ENCODE measurements at regions not wholly inside any gene's neighbourhood (a gene's known extent, or its start where the extent isn't known, plus 50 kb on each side); places are given as distances from the start of the nearest gene placed in this dataset.

GRCh38 chr3:102017784-102018183, 168.5 kb downstream of the NFKBIZ start:
- Histone ChIP-seq H2BK5ac (ENCODE audit: low read depth, low read length, poor library complexity, severe bottlenecking) (no peak overlapping the region), H3K4ac (ENCODE audit: low read depth in 1 of 2, low read length in 2 of 2) (no peak overlapping the region), H3K23ac (ENCODE audit: low read length in 2 of 2) (no peak overlapping the region), H3K27me3 (ENCODE audit: control insufficient read depth in 1 of 2, insufficient read depth in 1 of 2, low read length in 2 of 2) (no peaks in the 10 kb centered on the region), H2BK12ac (ENCODE audit: low read length in 2 of 2) (no peak overlapping the region), H3K9ac (ENCODE audit: low read length) (no peak overlapping the region), H3K9me3 (ENCODE audit: control insufficient read depth, low read length) (no peaks in the 10 kb centered on the region), H3K79me1 (replicated peaks; ENCODE audit: low read length, poor library complexity, severe bottlenecking) (no peaks in the 10 kb centered on the region), H2BK15ac (ENCODE audit: low read depth, poor library complexity, severe bottlenecking) (no peak overlapping the region), H2AFZ (ENCODE audit: low read depth, low read length) (no peak overlapping the region), H3K36me3 (ENCODE audit: control insufficient read depth in 1 of 2, insufficient read depth in 2 of 2, low read depth in 1 of 2, low read length in 2 of 2) (no peaks in the 10 kb centered on the region), H2AK5ac (ENCODE audit: low read length, severe bottlenecking) (no peak overlapping the region), H2BK120ac (ENCODE audit: low read depth, low read length) (no peak overlapping the region), H3K27ac (ENCODE audit: low read length, poor library complexity, severe bottlenecking) (no peak overlapping the region), H3K4me2 (ENCODE audit: low read length, poor library complexity, severe bottlenecking) (no peak overlapping the region), H3K4me1 (ENCODE audit: control insufficient read depth, insufficient read depth, low read depth, low read length) (no peaks in the 10 kb centered on the region), H3K18ac (ENCODE audit: low read depth in 1 of 2, low read length in 2 of 2) (no peak overlapping the region), H3K4me3 (ENCODE audit: insufficient read depth in 1 of 2, low read depth in 1 of 2, low read length in 2 of 2) (no peak overlapping the region), H3K14ac (ENCODE audit: low read length in 2 of 2) (no peak overlapping the region), H4K91ac (ENCODE audit: low read length) (no peak overlapping the region), H4K8ac (ENCODE audit: low read length) (no peak overlapping the region)
- no CpG with 5 or more reads among the region's 2 CpGs for WGBS
- DNase-seq, result no peak

DNA sequence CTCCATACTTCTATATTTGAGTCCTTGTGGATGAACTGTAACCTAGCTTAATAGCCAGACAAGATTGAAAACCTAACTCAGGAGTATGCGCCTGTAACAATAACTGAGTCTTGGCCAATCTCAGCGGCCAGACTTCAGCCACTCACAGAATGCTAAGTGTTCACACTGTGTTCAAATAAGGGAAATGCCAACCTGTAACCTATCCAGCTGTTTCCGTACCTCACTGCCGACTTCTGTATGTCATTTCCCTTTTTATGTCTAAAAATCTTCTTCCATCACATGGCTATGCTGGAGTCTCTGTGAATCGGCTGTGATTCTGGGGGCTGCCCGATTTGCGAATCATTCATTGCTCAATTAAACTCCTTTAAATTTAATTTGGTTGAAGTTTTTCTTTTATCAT, 169.2 kb downstream of the NFKBIZ start:
- Histone ChIP-seq H4K8ac (ENCODE audit: low read length) (no peak overlapping the region), H2BK15ac (ENCODE audit: low read depth, poor library complexity, severe bottlenecking) (no peak overlapping the region), H2AFZ (ENCODE audit: low read depth, low read length) (no peak overlapping the region), H3K4ac (ENCODE audit: low read depth in 1 of 2, low read length in 2 of 2) (no peak overlapping the region), H2BK12ac (ENCODE audit: low read length in 2 of 2) (no peak overlapping the region), H2BK120ac (ENCODE audit: low read depth, low read length) (no peak overlapping the region), H3K79me1 (replicated peaks; ENCODE audit: low read length, poor library complexity, severe bottlenecking) (no peaks in the 10 kb centered on the region), H3K27ac (ENCODE audit: low read length, poor library complexity, severe bottlenecking) (no peak overlapping the region), H3K23ac (ENCODE audit: low read length in 2 of 2) (no peak overlapping the region), H3K4me2 (ENCODE audit: low read length, poor library complexity, severe bottlenecking) (no peak overlapping the region), H2BK5ac (ENCODE audit: low read depth, low read length, poor library complexity, severe bottlenecking) (no peak overlapping the region), H3K14ac (ENCODE audit: low read length in 2 of 2) (no peak overlapping the region), H3K9me3 (ENCODE audit: control insufficient read depth, low read length) (no peaks in the 10 kb centered on the region), H3K27me3 (ENCODE audit: control insufficient read depth in 1 of 2, insufficient read depth in 1 of 2, low read length in 2 of 2) (no peaks in the 10 kb centered on the region), H3K4me3 (ENCODE audit: insufficient read depth in 1 of 2, low read depth in 1 of 2, low read length in 2 of 2) (no peak overlapping the region), H2AK5ac (ENCODE audit: low read length, severe bottlenecking) (no peak overlapping the region), H3K18ac (ENCODE audit: low read depth in 1 of 2, low read length in 2 of 2) (no peak overlapping the region), H4K91ac (ENCODE audit: low read length) (no peak overlapping the region), H3K36me3 (ENCODE audit: control insufficient read depth in 1 of 2, insufficient read depth in 2 of 2, low read depth in 1 of 2, low read length in 2 of 2) (no peaks in the 10 kb centered on the region), H3K4me1 (ENCODE audit: control insufficient read depth, insufficient read depth, low read depth, low read length) (no peaks in the 10 kb centered on the region), H3K9ac (ENCODE audit: low read length) (no peak overlapping the region)
- 98% methylated on average over 4 of the region's 7 CpGs for WGBS
- DNase-seq, result no peak

DNA sequence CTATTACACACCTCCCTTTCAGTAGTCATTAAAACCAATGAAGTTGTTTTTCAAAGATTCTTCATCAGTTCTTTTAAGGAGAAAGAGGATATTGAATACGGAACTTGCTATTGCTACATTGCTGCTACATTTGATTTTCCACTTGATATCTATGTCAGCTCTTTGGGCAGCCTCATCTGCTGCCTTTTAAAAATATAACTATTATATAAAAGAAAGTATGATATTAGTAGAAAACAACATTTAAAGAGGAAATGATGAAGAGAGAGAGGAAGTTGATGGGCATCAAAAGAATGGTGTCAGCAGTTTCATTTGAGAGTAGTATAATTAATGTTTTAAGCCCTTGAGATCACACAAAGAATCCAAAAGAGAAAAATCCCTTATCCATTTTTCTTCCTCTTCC, 171.4 kb downstream of the NFKBIZ start:
- H3K9me3 ChIP-seq (ENCODE audit: control insufficient read depth, low read length), result no peaks in the 10 kb centered on the region
- no peaks in the 10 kb centered on the region for H3K4me1 ChIP-seq (ENCODE audit: control insufficient read depth, insufficient read depth, low read depth, low read length)
- H3K27ac ChIP-seq (ENCODE audit: low read length, poor library complexity, severe bottlenecking), result no peak overlapping the region
- H3K36me3 ChIP-seq (ENCODE audit: control insufficient read depth in 1 of 2, insufficient read depth in 2 of 2, low read depth in 1 of 2, low read length in 2 of 2), result no peaks in the 10 kb centered on the region
- WGBS, result no CpG with 5 or more reads among the region's 1 CpG
- no peak overlapping the region for H2AK5ac ChIP-seq (ENCODE audit: low read length, severe bottlenecking)
- no peak overlapping the region for H2BK5ac ChIP-seq (ENCODE audit: low read depth, low read length, poor library complexity, severe bottlenecking)
- no peak overlapping the region for H4K91ac ChIP-seq (ENCODE audit: low read length)
- no peak overlapping the region for H2BK15ac ChIP-seq (ENCODE audit: low read depth, poor library complexity, severe bottlenecking)
- no peak overlapping the region for H2BK120ac ChIP-seq (ENCODE audit: low read depth, low read length)
- no peak overlapping the region for H3K4me2 ChIP-seq (ENCODE audit: low read length, poor library complexity, severe bottlenecking)
- H3K14ac ChIP-seq (ENCODE audit: low read length in 2 of 2), result no peak overlapping the region
- no peak for DNase-seq
- H3K4me3 ChIP-seq (ENCODE audit: insufficient read depth in 1 of 2, low read depth in 1 of 2, low read length in 2 of 2), result no peak overlapping the region
- no peak overlapping the region for H2AFZ ChIP-seq (ENCODE audit: low read depth, low read length)
- H3K23ac ChIP-seq (ENCODE audit: low read length in 2 of 2), result no peak overlapping the region
- no peak overlapping the region for H2BK12ac ChIP-seq (ENCODE audit: low read length in 2 of 2)
- H3K9ac ChIP-seq (ENCODE audit: low read length), result no peak overlapping the region
- H3K79me1 ChIP-seq (replicated peaks; ENCODE audit: low read length, poor library complexity, severe bottlenecking), result no peaks in the 10 kb centered on the region
- H3K18ac ChIP-seq (ENCODE audit: low read depth in 1 of 2, low read length in 2 of 2), result no peak overlapping the region
- no peak overlapping the region for H3K4ac ChIP-seq (ENCODE audit: low read depth in 1 of 2, low read length in 2 of 2)
- no peaks in the 10 kb centered on the region for H3K27me3 ChIP-seq (ENCODE audit: control insufficient read depth in 1 of 2, insufficient read depth in 1 of 2, low read length in 2 of 2)
- no peak overlapping the region for H4K8ac ChIP-seq (ENCODE audit: low read length)

DNA sequence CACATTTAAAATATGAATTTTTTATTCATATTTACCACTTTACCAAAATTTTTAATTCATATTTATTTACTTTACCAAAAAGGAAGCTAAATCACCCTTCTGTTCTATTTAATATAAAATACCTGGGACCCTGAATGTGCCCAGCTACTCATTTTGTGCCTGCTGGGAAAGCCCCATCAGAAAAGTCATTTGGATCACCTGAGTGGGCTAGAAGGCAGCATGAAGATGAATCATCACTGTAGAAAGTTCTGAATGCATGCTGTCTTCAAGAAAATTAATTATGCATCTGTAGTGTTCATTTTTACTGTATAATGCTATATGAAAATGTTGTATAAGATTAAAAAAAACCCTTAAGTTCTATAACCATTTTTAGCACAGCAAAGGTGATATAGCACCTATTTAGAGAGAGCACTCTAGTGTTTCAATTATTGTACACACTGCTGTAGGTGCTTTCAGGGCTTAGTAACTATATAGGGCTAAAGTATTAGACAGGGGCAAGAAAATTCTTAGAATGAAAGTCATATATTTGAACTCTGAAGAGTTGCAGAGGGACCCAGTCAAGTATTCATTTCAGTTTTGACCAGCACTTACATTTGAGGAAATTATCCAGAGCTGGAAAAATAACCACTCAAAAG, 175.1 kb downstream of the NFKBIZ start:
- Histone ChIP-seq H2BK12ac (ENCODE audit: low read length in 2 of 2) (no peak overlapping the region), H3K14ac (ENCODE audit: low read length in 2 of 2) (no peak overlapping the region), H3K18ac (ENCODE audit: low read depth in 1 of 2, low read length in 2 of 2) (no peak overlapping the region), H3K4me3 (ENCODE audit: insufficient read depth in 1 of 2, low read depth in 1 of 2, low read length in 2 of 2) (no peak overlapping the region), H3K4ac (ENCODE audit: low read depth in 1 of 2, low read length in 2 of 2) (no peak overlapping the region), H2AK5ac (ENCODE audit: low read length, severe bottlenecking) (no peak overlapping the region), H2BK120ac (ENCODE audit: low read depth, low read length) (no peak overlapping the region), H3K27me3 (ENCODE audit: control insufficient read depth in 1 of 2, insufficient read depth in 1 of 2, low read length in 2 of 2) (no peaks in the 10 kb centered on the region), H4K91ac (ENCODE audit: low read length) (no peak overlapping the region), H4K8ac (ENCODE audit: low read length) (no peak overlapping the region), H3K9me3 (ENCODE audit: control insufficient read depth, low read length) (no peaks in the 10 kb centered on the region), H2BK15ac (ENCODE audit: low read depth, poor library complexity, severe bottlenecking) (no peak overlapping the region), H3K4me2 (ENCODE audit: low read length, poor library complexity, severe bottlenecking) (no peak overlapping the region), H3K36me3 (ENCODE audit: control insufficient read depth in 1 of 2, insufficient read depth in 2 of 2, low read depth in 1 of 2, low read length in 2 of 2) (no peaks in the 10 kb centered on the region), H3K23ac (ENCODE audit: low read length in 2 of 2) (no peak overlapping the region), H3K79me1 (replicated peaks; ENCODE audit: low read length, poor library complexity, severe bottlenecking) (no peaks in the 10 kb centered on the region), H2AFZ (ENCODE audit: low read depth, low read length) (no peak overlapping the region), H3K27ac (ENCODE audit: low read length, poor library complexity, severe bottlenecking) (no peak overlapping the region), H3K4me1 (ENCODE audit: control insufficient read depth, insufficient read depth, low read depth, low read length) (no peaks in the 10 kb centered on the region), H3K9ac (ENCODE audit: low read length) (no peak overlapping the region), H2BK5ac (ENCODE audit: low read depth, low read length, poor library complexity, severe bottlenecking) (no peak overlapping the region)
- no peak for DNase-seq

Data from mesenchymal stem cell (in vitro differentiated cells and primary cell).